Epithelial cell of esophagus (primary cell): ENCODE measurements at regions not wholly inside any gene's neighbourhood (a gene's known extent, or its start where the extent isn't known, plus 50 kb on each side); places are given as distances from the start of the nearest gene placed in this dataset.
A peak's percentile ranks its signal among the peaks of the same experiment; 100 is the strongest.

Source experiments
- DNase-seq: peaks from one replicate; pipeline ENCODE4 v3.0.0; 2010; ENCODE audit warnings: low read depth
- H3K4me3 ChIP-seq: 2 replicates; pipeline ENCODE4 v1.5.1; 2011; ENCODE audit warnings: mild to moderate bottlenecking, low read length, control low read depth
- TF ChIP-seq, protein P1 (sequence below): IDR thresholded peaks from 2 replicates; pipeline ENCODE4 v1.5.1; 2011; ENCODE audit warnings: low read depth, mild to moderate bottlenecking, low read length, control low read depth, inconsistent platforms; ENCODE audit not compliant: insufficient read depth; ENCODE audit errors: missing control alignments

DNA sequence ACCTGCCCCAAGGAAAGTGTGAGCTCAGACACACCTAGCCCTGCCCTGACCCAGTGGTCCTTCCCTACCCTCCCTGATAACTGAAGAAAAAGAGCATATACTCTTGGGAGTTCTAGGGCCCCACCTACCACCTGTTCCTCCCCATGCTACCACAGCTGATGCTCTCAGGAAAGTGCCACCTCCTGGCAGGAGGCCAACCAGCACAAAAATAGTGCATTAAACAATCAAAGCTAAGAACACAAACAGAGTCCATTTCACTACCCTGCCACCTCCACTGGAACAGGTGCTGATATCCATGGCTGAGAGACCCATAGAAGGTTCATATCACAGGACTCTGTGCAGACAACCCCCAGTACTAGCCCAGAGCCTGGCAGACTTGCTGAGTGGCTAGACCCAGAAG lies 288.6 kb upstream of the PHF14 start:
- no peak overlapping the region for H3K4me3 ChIP-seq
- TF ChIP-seq, protein P1, sequence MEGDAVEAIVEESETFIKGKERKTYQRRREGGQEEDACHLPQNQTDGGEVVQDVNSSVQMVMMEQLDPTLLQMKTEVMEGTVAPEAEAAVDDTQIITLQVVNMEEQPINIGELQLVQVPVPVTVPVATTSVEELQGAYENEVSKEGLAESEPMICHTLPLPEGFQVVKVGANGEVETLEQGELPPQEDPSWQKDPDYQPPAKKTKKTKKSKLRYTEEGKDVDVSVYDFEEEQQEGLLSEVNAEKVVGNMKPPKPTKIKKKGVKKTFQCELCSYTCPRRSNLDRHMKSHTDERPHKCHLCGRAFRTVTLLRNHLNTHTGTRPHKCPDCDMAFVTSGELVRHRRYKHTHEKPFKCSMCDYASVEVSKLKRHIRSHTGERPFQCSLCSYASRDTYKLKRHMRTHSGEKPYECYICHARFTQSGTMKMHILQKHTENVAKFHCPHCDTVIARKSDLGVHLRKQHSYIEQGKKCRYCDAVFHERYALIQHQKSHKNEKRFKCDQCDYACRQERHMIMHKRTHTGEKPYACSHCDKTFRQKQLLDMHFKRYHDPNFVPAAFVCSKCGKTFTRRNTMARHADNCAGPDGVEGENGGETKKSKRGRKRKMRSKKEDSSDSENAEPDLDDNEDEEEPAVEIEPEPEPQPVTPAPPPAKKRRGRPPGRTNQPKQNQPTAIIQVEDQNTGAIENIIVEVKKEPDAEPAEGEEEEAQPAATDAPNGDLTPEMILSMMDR: no peak
- no peak for DNase-seq

GRCh38 chr7:10688544-10688943 lies 285.1 kb upstream of the PHF14 start:
- H3K4me3 ChIP-seq: no peak overlapping the region
- no peak for DNase-seq
- TF ChIP-seq, protein P1: no peak

GRCh38 chr7:10696064-10696463 lies 277.6 kb upstream of the PHF14 start:
- H3K4me3 ChIP-seq: no peak overlapping the region
- TF ChIP-seq, protein P1: no peak
- DNase-seq: no peak

DNA sequence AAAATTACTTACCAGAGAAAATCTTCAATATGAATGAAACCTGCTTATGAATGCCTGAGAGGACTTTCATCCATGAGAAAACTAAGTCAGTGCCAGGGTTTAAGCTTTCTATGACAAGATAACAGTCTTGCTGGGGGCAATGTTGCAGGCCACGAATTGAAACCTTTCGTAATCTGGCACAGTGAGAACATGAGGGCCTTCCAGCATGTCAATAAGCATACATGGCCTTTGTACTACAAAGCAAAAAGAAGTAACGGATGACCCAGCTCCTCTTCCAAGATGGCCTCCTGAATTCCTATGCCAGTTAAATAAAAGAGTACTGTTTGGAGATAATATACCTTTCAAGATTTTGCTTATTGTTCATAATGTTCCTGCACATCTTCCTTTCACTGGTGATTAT lies 270.6 kb upstream of the PHF14 start:
- TF ChIP-seq, protein P1: no peak
- no peak for DNase-seq
- no peak overlapping the region for H3K4me3 ChIP-seq

DNA sequence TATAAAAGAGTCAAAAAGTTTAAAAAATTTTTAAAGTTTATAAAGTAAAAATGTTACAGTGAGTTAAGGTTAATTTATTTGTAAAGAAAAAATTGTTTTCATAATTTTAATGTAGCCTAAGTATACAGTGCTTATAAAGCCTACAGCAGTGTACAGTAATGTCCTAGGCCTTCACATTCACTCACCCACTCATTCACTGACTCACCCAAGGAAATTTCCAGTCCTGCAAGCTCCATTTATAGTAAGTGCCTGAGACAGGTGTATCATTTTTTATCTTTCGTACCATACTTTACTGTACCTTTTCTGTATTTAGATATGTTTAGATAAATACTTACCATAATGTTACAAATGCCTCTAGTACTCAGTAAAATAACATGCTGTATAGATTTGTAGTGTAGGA lies 269.7 kb upstream of the PHF14 start:
- TF ChIP-seq, protein P1: no peak
- peak; percentile 66 for DNase-seq
- no peak overlapping the region for H3K4me3 ChIP-seq

DNA sequence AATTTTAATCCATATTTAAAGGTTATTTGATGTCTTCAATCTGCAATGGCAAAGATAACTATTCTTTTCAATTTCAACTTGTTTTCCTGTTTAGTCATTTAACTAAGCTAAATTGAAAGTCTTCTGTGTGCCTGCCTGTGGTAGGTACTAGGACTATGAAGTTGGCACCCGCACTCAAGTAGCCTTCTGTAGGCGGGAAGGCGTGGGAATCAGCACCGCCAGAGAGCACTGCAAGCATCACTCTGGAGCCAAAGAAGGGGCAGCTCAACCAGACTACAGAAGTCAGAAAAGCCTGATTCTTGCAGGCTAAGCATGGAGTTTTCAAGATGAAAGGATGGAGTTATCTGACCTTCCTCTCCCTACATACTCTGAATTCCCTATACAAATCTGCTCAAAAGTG lies 269.0 kb upstream of the PHF14 start:
- H3K4me3 ChIP-seq: no peak overlapping the region
- no peak for DNase-seq
- TF ChIP-seq, protein P1: no peak

DNA sequence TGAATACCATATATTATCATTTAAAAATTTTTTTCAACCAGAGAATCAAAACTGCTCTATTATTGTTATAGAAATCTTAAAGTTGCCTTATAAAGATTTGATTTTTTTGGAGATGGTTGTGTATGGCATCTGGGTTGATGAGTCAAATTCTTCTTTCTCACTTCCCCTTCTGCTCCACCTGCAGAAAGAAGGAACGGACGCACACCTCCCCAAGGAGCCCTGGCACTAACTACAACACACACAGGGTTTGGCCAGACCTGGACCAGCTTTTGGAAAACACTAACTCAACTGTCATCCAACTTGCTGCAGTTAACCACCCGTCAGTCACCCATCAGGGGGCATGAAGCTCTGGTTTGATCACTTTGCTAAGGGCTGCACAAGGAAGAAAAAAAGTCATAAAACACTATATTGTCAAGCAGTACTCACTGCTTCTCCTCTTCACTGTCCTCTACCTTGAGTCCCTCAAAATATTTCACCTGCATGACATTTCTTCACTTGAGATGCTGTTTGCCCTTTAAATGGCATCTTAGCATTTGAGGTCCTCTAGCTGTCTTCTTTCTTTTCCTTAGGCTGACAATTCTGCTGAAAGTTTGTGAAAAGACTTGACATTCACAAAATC lies 266.7 kb upstream of the PHF14 start:
- TF ChIP-seq, protein P1: no peak
- no peak overlapping the region for H3K4me3 ChIP-seq
- no peak for DNase-seq
